ENCODE measurements at regions not wholly inside any gene's neighbourhood (a gene's known extent, or its start where the extent isn't known, plus 50 kb on each side); places are given as distances from the start of the nearest gene placed in this dataset.

DNA sequence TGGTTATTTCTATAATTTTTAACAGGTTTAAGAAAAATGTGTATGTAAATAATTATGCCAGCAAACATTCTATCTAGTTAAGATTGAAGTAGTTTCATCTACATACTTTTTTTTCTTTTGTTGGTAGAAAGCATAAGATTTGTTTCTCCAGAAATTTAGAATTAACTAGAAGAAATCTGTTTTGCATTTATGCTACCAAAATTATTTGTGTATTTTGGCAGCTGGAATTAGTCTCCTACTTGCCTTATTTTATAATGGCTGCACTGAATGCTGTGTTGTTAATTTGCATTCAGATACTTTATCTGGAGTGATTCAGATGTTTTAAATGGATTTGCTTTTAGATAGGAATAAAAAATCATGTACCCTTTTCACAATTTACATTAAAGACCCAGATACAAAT lies 100.2 kb upstream of the NAALADL2 start:
- Histone ChIP-seq H2AFZ (ENCODE audit: control insufficient read depth, low read depth, low read length) (no peak overlapping the region), H3K36me3 (ENCODE audit: control insufficient read depth in 2 of 2, insufficient read depth in 2 of 2, low read length in 1 of 2) (no peaks in the 10 kb centered on the region), H3K27me3 (replicated peaks in 1 of 2; ENCODE audit: control insufficient read depth in 2 of 2, insufficient read depth in 2 of 2, low read length in 1 of 2) (no peaks in the 10 kb centered on the region), H3K27ac (ENCODE audit: control insufficient read depth, insufficient read depth) (no peak overlapping the region), H3K4me2 (ENCODE audit: control insufficient read depth, insufficient read depth) (no peak overlapping the region), H4K20me1 (ENCODE audit: control insufficient read depth, insufficient read depth) (no peaks in the 10 kb centered on the region), H3K4me3 (no peak overlapping the region), H3K79me2 (ENCODE audit: control insufficient read depth, insufficient read depth, low read length) (no peaks in the 10 kb centered on the region), H3K9ac (ENCODE audit: control insufficient read depth, insufficient read depth, low read length) (no peak overlapping the region), H3K9me3 (replicated peaks; ENCODE audit: control insufficient read depth, insufficient read depth, low read length) (no peaks in the 10 kb centered on the region), H3K4me1 (ENCODE audit: control insufficient read depth, insufficient read depth, low read length) (no peaks in the 10 kb centered on the region)
- ChIA-PET RAD21 (ENCODE audit: unreplicated experiment) (no interaction called here), CTCF (no interaction called here), POLR2A (interaction anchor here (0.6 kb wide), 1 partner anchor 528 kb away, joined by 4 read pairs; no protein-coding TSS in a partner anchor), SMC1A (ENCODE audit: uncharacterized antibody, unreplicated experiment) (interaction anchor here (0.6 kb wide), 1 partner anchor 9 kb away, joined by 3 read pairs; no protein-coding TSS in a partner anchor)
- FAIRE-seq (no peak), DNase-seq (ENCODE audit: low read depth, low spot score) (no peak), ATAC-seq (no peak)
- in situ Hi-C loops (cut with MboI) (no loop called here), intact Hi-C loops (cut with micrococcal nuclease; ENCODE audit: unreplicated experiment) (no loop called here)
- no TSS peak for BruUV-seq (replicated peaks)
- TF ChIP-seq, protein P1, sequence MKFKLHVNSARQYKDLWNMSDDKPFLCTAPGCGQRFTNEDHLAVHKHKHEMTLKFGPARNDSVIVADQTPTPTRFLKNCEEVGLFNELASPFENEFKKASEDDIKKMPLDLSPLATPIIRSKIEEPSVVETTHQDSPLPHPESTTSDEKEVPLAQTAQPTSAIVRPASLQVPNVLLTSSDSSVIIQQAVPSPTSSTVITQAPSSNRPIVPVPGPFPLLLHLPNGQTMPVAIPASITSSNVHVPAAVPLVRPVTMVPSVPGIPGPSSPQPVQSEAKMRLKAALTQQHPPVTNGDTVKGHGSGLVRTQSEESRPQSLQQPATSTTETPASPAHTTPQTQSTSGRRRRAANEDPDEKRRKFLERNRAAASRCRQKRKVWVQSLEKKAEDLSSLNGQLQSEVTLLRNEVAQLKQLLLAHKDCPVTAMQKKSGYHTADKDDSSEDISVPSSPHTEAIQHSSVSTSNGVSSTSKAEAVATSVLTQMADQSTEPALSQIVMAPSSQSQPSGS (IDR thresholded peaks at IDR 0.05; ENCODE audit: low read length): no peak
- TF ChIP-seq MTA3 (IDR thresholded peaks at IDR 0.05; ENCODE audit: borderline replicate concordance, low read length) (no peak), PRDM15 (CRISPR knock-in tag; IDR thresholded peaks at IDR 0.05) (no peak), POLR2AphosphoS5 (IDR thresholded peaks at IDR 0.05; ENCODE audit: low read length) (no peak), DPF2 (IDR thresholded peaks at IDR 0.05) (no peak), RELA (IDR thresholded peaks at IDR 0.05; ENCODE audit: borderline replicate concordance, partially characterized antibody) (no peak), WRNIP1 (IDR thresholded peaks at IDR 0.05; ENCODE audit: borderline replicate concordance, low read depth, low read length) (no peak), MXI1 (IDR thresholded peaks at IDR 0.05; ENCODE audit: low read depth, low read length) (no peak), TAF1 (IDR thresholded peaks at IDR 0.05; ENCODE audit: borderline replicate concordance, low read depth, low read length) (no peak), NR2F1 (conservative IDR thresholded peaks at IDR 0.05) (no peak), ZNF24 (IDR thresholded peaks at IDR 0.05) (no peak), IKZF1 (conservative IDR thresholded peaks at IDR 0.05) (no peak), HDAC2 (IDR thresholded peaks at IDR 0.05) (no peak)
- TF ChIP-seq, protein P2, sequence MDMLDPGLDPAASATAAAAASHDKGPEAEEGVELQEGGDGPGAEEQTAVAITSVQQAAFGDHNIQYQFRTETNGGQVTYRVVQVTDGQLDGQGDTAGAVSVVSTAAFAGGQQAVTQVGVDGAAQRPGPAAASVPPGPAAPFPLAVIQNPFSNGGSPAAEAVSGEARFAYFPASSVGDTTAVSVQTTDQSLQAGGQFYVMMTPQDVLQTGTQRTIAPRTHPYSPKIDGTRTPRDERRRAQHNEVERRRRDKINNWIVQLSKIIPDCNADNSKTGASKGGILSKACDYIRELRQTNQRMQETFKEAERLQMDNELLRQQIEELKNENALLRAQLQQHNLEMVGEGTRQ (IDR thresholded peaks at IDR 0.05; ENCODE audit: borderline replicate concordance, low read depth, low read length): no peak
- TF ChIP-seq, protein P3, sequence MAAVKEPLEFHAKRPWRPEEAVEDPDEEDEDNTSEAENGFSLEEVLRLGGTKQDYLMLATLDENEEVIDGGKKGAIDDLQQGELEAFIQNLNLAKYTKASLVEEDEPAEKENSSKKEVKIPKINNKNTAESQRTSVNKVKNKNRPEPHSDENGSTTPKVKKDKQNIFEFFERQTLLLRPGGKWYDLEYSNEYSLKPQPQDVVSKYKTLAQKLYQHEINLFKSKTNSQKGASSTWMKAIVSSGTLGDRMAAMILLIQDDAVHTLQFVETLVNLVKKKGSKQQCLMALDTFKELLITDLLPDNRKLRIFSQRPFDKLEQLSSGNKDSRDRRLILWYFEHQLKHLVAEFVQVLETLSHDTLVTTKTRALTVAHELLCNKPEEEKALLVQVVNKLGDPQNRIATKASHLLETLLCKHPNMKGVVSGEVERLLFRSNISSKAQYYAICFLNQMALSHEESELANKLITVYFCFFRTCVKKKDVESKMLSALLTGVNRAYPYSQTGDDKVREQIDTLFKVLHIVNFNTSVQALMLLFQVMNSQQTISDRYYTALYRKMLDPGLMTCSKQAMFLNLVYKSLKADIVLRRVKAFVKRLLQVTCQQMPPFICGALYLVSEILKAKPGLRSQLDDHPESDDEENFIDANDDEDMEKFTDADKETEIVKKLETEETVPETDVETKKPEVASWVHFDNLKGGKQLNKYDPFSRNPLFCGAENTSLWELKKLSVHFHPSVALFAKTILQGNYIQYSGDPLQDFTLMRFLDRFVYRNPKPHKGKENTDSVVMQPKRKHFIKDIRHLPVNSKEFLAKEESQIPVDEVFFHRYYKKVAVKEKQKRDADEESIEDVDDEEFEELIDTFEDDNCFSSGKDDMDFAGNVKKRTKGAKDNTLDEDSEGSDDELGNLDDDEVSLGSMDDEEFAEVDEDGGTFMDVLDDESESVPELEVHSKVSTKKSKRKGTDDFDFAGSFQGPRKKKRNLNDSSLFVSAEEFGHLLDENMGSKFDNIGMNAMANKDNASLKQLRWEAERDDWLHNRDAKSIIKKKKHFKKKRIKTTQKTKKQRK (IDR thresholded peaks at IDR 0.05; ENCODE audit: low read depth, low read length): no peak
